NCI-H2029 treated with DMSO at 0.1 percent for 48 hours (cell line): ENCODE measurements at regions not wholly inside any gene's neighbourhood (a gene's known extent, or its start where the extent isn't known, plus 50 kb on each side); places are given as distances from the start of the nearest gene placed in this dataset.

Experiments
- DNase-seq: peaks from one replicate; lab custom pipeline; 2025; lab: John Stamatoyannopoulos, UW

DNA sequence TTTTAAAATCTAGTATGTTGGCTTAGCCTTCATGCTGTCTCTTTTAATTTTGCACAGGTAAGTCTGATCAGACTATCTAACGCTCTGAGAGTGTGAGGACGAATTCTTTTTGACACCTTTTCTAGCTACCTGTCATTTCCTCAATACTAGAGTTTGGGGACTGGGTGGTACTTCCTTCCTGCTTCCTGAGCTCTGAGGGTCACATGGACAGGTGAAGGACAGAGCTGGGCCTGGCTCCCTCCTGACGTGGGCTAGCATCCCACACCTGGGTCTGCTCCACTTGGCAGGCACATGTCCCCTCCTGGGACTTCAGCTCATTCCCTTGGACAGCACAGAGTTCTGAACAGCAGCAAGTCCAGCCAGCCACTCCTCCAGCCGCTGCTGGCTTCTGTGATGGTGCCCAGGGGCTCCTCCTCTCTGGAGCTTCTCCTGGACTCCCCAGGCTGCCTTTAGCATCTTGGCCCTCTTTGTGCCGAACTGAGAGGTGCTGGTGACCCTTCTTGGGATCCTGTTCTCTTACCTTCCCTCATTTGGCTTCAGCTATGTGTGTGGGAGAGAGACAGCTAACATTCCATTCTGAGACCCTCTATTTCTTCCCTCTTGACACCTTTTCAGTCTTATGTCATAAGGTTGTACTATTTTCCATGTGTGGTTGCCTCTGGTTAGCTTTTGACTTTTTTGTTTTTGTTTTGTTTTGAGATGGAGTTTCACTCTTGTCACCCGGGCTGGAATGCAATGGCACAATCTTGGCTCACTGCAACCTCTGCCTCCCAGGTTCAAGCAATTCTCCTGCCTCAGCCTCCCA lies 106.9 kb downstream of the B3GNT2 start:
- no peak for DNase-seq

DNA sequence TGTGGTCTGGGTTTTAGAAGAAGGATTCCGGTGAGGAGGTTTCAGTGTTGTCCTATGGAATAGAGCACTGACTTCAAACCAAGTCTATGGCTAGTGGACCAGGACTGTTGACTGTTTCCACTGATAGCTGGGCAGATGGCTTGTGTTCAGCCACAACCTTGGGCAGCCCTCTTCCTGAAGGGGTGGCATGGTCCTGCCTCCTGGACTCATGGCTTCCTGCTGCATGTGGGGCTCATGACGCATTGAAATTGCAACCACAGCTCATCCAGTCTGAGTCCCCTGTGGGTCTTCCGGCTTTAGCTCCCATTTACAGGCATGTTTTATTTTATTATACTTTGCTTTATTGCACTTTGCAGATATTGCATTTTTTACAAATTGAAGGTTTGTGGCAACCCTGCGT lies 105.0 kb downstream of the B3GNT2 start:
- DNase-seq = no peak

DNA sequence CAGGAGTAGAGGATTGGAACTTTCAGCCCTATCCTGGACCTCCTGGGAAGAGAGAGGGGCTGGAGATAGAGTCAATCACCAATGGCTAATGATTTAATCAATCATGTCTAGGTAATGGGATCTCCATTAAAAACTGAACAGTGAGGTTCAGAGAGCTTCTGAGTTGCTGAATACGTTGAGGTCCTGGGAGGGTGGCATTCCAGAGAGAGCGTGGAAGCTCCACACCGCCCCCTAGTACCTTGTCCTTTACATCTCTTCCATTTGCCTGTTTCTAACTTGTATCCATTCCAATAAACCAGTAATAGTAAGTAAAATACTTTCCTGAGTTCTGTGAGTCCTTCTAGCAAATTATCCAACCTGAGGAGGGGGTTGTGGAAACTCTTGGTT lies 101.7 kb downstream of the B3GNT2 start:
- no peak for DNase-seq

DNA sequence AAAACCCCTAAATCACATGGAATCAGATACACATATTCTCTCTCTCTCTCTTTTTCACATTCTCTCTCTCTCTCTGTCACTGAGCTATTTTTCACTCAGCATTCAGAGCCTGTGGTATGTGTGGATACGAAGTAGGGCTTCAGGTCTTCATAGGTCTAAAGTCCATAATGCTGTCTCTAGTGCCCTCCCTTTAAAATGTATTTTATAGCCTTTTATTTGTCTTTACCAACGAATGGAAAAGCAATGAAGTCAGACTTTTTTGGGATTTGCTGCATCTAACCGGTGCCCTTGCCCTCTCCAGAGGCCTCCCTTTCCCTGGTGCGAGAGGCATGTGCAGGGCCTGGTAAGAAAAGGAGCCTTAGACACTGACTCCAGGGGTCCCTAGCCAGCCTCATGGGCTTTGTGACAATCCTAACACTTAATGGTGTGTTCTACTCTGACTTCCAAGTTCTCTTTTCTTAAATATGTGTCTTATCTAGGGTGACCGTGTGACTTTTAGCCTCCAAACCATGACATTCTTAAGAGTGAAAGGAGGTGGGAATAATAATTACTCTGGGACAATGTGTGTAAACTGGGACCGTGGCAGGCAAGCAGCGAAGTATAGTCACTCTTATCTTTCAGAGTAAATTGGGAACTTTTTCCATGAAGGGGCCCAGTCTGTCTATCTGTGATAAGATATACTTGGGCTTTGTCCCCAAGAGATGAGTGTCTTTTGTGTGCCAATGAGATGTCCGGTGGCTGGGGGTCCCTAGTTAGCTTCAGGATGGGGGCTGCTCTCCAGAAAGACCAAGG lies 101.1 kb downstream of the B3GNT2 start:
- DNase-seq = no peak

DNA sequence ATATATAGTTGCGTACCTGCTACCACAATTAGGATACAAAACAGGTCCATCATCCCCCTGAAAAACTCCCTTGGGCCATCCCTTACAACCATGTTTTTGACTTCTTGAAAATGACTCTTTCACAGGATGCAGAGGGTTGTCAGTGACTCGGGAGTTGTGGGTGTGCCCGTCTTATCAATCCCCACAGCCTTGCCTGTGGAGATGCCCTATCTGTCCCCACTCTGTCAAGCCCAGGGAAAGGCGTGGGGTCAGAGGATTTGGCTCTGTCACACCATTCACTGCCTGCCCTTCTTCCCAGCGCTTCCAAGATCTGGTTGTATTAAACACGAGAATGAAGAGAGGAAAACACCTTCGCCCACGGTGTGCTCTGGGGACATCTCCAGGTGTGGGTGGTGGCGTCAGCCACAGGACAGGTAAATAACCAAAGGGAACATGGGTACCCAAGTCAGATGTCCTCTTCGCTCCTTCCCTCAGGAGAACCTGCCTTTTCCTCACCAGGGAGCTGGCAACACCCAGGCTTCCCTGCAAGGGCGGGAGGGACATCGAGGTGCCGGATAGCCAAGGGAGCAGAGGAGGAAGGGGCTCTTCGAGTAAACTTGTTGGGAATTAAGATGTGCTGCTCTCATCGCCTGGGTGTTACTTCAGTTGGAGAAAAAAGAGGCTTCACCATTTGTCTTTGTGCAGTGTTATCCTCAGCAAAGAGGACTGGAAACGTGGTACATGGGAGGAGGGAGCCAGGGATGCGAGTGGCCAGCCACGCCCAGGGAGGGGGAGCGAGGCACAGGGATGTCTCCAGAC lies 100.3 kb downstream of the B3GNT2 start:
- DNase-seq = no peak

DNA sequence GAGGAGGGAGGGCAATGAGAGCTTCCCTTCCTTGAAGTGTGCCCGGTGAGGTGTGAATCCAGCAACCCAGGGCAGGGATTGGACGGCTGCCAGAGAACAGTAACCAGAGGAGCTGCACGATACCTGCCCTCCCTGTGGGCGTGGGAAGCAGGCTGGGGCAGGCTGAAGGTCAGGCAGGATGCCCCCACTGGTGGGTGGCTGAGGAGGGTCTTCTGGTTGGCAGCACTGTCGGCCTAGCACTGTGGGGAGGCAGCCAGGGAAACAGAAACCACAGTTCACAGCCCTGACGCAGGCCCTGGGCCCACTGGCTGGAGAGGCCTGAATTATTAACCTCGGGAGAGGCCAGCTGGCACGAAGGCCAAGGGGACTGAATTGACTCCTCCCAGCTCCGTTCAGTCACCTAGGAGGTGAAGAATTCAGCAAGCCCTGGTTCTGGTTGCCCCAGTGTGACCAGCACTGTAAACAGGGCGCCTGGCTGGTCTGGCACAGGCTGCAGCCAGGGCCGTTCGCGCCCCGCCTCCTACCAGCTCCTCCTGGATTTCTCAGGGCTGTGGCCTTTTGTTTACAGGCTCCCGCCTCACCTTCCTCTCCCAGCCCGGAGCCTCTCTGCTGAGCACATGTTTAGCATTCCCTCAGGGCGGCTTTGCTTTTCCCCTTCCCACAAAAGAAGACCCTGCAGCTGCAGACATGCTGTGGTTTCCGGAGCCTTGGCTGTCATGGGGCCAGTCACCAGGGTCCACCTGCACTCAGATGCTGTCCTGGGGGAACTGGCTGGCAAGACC lies 97.8 kb downstream of the B3GNT2 start:
- DNase-seq = peak; percentile 45

DNA sequence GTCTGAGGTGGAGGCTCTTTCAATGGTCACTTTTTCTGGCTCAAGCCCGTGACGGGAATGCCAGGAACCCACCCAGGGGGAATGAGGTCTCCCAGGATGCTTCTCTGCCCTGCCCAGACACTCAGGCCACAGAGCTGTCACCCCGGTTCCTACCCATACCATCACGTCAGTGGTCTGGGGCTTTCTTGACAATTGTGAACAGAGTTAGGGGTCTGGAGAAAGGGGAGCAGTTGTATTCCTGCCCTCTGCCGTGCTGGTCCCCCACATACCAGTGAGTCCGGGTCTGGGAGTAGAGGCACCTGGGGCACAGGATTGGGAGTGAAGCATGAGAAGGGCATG lies 97.2 kb downstream of the B3GNT2 start:
- DNase-seq = no peak

DNA sequence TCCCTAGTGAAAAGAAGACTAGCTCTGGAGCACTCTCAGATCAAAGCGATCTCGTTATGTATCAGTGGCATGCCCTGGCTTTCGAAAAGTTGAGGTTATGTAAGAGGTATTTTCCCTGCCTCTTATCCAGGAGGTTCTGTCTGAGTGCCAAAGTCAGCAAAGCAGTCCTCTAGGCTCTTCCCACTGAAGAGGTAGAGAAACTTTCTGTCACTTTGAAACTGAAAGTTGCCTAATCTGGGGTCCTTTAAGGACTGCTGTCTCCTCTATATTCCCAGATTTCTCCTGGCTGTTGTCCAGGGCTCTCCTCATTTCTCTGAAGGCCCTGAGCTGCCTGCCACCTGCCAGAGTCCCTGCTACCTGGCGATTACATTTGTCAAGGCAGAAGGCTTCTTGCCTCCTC lies 96.3 kb downstream of the B3GNT2 start:
- peak; percentile 39 for DNase-seq

DNA sequence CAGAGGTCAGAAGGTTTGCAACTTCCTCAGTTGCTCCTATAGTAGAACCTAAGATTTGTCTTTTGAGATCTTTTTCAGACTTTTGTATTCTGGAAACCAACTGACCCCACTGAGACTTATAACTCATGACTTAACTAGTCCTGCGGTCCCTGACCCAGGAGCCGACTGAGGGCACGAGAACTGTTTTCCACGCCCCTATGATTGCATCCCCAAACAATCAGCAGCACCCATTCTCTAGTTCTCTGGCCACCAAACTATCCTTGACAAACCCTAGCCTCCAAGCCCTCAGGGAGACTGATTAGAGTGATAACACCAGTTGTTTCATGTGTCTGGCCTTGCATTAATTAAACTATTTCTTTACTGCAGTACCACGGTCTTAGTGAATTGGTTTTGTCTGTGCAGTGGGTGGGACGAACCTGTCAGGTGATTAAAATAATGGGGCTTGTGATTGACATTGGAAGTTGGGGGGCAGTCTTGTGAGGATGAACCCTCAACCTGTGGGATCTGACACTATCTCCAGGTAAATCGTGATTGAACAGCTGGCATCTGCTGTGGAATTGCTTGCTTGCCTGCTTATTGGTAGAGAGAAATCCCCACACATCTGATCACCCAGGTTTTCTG lies 95.7 kb downstream of the B3GNT2 start:
- no peak for DNase-seq

DNA sequence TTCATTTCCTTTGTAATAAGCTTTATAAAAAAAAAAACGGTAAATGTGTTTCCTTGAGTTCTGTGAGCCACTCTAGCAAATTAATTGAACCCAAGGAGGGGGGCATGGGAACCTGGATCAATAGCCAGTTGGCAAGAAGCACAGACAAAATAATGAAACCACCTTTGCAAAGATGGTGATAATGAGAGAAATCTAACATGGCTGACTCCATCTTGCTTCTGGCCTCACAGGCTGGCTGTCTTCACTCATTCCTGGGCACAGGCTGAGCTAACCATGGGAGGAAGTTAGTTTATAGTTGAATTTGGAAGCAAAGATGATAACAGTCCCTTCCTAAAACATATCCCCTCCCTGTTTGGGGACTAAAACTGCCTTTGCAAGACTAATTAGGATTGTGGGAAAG lies 95.1 kb downstream of the B3GNT2 start:
- no peak for DNase-seq

DNA sequence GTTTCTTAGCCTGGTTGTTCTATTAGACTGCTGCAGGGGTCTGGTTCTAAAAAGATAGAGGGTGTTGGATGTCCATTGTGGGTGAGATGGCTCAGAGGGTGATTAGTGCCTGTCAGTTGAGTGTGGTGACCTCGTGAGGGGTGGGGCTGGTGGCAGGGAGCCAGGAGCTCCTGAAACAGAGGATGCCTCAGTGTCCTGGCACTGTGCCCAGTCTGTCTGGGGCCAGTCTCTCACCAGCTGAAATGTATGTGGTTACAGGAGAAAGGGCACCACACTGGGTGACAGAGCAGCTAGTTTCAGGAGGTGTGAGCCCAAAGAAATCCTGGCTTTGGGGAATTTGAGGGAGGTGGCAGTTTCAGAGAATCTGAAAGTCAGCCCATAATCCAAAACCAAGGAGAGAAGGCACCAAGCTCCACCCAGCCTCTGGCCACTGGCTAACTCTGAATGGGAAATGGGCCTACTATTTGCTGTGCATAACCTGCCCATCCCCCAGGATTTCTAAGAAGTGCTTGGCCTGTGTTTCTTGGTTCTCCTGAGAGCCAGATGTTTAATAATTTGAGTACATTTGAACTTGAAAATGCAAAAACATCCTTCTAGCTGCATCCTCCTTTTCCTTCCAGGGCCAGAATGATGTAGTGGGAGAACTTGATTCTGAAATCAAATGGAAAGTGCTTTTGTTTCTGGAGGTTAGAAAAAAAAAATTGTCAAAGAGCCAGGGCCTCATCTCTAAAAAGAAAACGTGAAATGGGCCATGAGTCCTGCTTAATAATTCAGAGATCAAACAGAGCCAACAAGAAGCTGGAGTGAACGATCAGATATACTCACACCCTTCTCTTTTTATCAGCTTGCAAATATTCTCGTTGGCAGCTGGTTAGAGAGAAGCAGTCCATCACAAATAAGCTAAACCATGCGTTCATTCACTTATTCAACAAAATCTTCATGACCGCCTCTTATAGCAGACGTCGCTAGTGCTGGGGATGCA lies 92.3 kb downstream of the B3GNT2 start:
- DNase-seq = peak; percentile 81

DNA sequence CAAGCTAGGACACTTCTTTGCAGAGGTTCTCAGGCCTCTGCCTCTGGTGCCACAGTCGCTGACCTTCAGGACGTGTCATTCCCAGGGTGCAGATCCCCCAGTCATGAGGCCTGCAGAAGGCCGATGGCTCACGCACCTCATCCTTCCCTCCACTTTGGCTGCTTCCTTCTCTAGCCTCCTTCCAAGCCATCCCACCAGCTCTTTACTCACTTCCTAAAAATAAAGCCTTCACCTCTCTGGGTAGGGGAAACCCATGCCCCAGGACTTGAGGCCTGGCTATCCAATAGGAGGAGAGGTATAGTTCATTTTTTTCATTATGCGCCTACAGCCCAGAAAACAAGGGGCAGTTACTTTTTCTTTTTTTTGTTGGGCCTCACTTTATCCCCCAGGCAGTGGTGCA lies 91.4 kb downstream of the B3GNT2 start:
- DNase-seq = no peak

DNA sequence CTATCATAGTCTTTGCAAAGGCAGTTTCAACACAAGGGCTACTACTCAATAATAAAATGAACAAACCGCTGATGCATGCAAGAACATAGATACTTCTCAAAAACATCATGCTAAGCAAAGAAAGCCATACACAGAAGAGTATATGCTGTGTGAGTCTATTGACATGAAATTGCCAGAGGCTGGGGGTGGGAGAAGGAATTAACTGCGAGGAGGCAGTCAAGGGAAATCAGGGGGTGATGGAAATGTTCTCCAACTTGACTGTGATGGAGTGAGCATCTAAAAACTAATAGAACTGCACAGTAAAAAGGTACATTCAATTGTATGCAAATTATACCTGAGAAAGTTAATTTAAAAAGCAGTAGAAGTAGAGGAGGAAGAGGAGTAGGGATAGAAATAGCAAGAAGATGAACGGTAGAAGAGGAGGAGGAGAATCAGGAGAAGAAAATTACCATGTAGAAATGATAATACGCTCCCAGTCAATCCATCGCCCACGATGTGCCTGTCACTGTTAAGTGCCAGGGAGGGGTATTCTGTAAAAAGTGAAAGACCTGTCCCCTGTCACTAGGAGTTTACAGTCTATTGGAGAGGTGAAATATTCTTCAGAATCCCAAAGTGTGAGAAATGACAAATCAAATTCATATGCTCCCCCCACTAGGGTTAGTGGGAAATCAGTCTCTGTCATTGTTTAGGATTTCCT lies 90.3 kb downstream of the B3GNT2 start:
- DNase-seq = no peak

DNA sequence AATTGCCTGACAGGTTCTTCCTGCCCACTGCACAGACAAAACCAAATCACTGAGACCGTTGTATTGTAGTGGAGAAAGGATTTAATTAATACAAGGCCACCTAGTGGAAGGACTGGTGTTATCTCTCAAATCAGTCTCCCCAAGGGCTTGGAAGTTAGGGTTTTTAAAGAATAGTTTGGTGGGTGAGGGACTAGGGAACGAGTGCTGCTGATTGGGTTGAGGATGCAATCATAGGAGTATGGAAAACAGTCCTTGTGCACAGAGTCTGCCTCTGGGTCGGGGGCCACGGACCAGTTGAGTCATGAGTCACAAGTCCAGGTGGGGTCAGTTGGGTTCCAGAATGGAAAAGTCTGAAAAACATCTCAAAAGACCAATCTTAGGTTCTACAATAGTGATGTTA lies 89.1 kb downstream of the B3GNT2 start:
- DNase-seq = no peak

DNA sequence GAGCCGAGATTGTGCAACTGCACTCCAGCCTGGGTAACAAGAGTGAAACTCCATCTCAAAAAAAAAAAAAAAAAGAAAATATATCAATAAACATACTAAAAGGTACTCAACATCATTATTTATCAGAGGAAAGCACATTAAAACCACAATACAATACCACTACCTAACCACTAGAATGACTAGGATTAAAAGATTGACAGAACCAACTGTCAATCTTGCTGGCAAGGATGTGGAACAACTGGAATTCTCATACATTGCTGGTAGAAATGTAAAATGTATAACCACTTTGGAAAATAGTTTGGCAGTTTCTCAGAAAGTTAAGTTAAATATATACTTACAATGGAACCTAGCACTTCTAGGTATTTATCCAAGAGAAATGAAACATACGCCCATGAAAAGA lies 88.6 kb downstream of the B3GNT2 start:
- no peak for DNase-seq

DNA sequence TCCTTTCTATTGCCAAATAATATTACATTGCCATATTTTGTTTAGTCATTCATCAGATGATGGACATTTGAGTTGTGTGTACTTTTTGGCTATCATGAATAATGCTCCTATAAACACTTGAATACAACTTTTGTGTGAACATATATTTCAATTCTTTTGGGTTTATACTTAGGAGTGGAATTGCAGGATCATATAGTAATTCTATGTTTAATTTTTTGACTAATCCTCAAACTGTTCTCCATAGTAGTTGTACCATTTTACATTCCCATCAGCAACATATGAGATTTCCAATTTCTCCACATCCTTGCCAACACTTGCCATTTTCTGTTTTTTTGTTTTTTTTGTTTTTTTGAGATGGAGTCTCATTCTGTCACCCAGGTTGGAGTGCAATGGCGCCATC lies 87.2 kb downstream of the B3GNT2 start:
- DNase-seq = no peak

DNA sequence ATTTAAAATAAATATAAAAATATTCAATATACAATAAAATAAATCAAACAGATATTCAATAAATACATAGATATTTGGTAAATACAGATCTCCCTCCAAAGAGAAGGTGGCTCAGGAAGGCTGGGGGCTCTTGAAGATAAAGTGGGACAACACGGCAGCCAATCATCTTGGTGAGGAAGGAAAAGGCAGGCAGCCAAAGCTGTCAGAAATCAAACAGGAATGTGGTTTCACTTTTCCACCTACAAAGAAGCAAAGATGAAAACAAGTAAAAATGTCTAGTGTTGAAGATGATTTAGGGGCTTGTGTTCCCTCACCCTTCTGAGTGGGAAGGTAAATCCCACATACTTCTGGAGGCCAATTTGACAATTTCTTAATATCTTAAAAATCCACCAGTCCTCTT lies 85.7 kb downstream of the B3GNT2 start:
- no peak for DNase-seq

DNA sequence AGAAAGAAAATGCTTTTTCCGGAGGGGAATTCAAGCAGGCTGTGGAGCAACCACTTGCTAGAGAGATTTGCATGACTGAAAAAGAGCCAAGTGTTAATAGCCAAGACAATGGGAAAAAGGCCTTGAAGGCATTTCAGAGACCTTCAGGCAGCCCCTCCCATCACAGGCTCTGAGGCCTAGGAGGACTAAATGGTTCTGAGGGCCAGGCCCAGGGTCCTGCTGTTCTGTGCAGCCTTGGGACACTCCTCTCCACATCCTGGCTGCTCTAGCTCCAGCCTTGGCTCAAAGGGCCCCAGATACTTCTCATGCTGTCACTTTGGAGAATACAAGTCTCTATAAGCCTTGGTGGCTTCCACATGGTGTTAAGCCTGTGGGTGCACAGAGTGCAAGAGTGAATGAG lies 81.8 kb downstream of the B3GNT2 start:
- no peak for DNase-seq
